Karpas-422 (cell line): ENCODE measurements at regions not wholly inside any gene's neighbourhood (a gene's known extent, or its start where the extent isn't known, plus 50 kb on each side); places are given as distances from the start of the nearest gene placed in this dataset.

Experiments
- DNase-seq: peaks from one replicate; pipeline ENCODE4 v3.0.0-alpha.2; 2015
- H2AFZ ChIP-seq: fragments of 200-600 bp; sonication (generic); 2 replicates; pipeline ENCODE4 v1.6.1; 2014; ENCODE audit warnings: antibody characterized with exemption, low read length, mixed read lengths
- H3K27ac ChIP-seq: fragments of 200-600 bp; sonication (generic); 2 replicates; pipeline ENCODE4 v1.5.1; 2014; ENCODE audit warnings: mild to moderate bottlenecking, low read length, moderate library complexity
- H3K27me3 ChIP-seq: fragments of 200-600 bp; sonication (generic); 2 replicates; pipeline ENCODE4 v1.6.1; 2014; ENCODE audit warnings: low read length, mixed read lengths
- H3K36me3 ChIP-seq: fragments of 200-600 bp; sonication (generic); 2 replicates; pipeline ENCODE4 v1.6.1; 2014; ENCODE audit warnings: low read length, mixed read lengths; ENCODE audit not compliant: insufficient read depth
- H3K4me1 ChIP-seq: fragments of 200-600 bp; sonication (generic); 2 replicates; pipeline ENCODE4 v1.6.1; 2014; ENCODE audit warnings: mild to moderate bottlenecking, low read length, mixed read lengths
- H3K4me2 ChIP-seq: fragments of 200-600 bp; sonication (generic); 2 replicates; pipeline ENCODE4 v1.6.1; 2014; ENCODE audit warnings: low read length, low read depth, mild to moderate bottlenecking; ENCODE audit not compliant: poor library complexity, severe bottlenecking
- H3K4me3 ChIP-seq: fragments of 200-600 bp; sonication (generic); 2 replicates; pipeline ENCODE4 v1.5.1; 2014; ENCODE audit warnings: mild to moderate bottlenecking, antibody characterized with exemption, low read length, mixed read lengths
- H3K79me2 ChIP-seq: fragments of 200-600 bp; sonication (generic); 2 replicates; pipeline ENCODE4 v1.6.1; 2014; ENCODE audit warnings: mild to moderate bottlenecking, low read length, mixed read lengths
- H3K9ac ChIP-seq: fragments of 200-600 bp; sonication (generic); 2 replicates; pipeline ENCODE4 v1.6.0; 2014; ENCODE audit warnings: low read length
- H3K9me2 ChIP-seq: fragments of 200-600 bp; sonication (generic), shearing (Covaris generic); replicated peaks from 2 replicates; pipeline ENCODE4 v1.6.0; 2014; ENCODE audit warnings: mild to moderate bottlenecking, low read length, moderate library complexity; ENCODE audit not compliant: insufficient read depth
- H3K9me3 ChIP-seq: fragments of 300-700, 200-600 bp; sonication (generic); 2 replicates; pipeline ENCODE4 v1.6.1; 2014; ENCODE audit warnings: low read length, mixed read lengths
- H4K20me1 ChIP-seq: fragments of 200-600 bp; sonication (generic); 2 replicates; pipeline ENCODE4 v1.6.1; 2014; ENCODE audit warnings: mild to moderate bottlenecking, antibody characterized with exemption, low read length, low read depth; ENCODE audit not compliant: insufficient read depth

GRCh38 chr18:22271030-22271429 lies 101.6 kb downstream of the GATA6 start:
- Histone ChIP-seq H3K4me3 (no peak overlapping the region), H3K9me3 (no peaks in the 10 kb centered on the region), H3K9me2 (no peaks in the 10 kb centered on the region), H3K9ac (no peak overlapping the region), H3K27me3 (no peaks in the 10 kb centered on the region), H3K27ac (no peak overlapping the region), H3K4me2 (no peak overlapping the region), H3K79me2 (no peaks in the 10 kb centered on the region), H4K20me1 (no peaks in the 10 kb centered on the region), H3K36me3 (no peaks in the 10 kb centered on the region), H2AFZ (no peak overlapping the region), H3K4me1 (no peaks in the 10 kb centered on the region)
- no peak for DNase-seq

- no peak for DNase-seq
- no peaks in the 10 kb centered on the region for H3K4me1 ChIP-seq
- H3K27ac ChIP-seq = no peak overlapping the region
- no peaks in the 10 kb centered on the region for H3K9me2 ChIP-seq
- no peak overlapping the region for H2AFZ ChIP-seq
- no peak overlapping the region for H3K4me3 ChIP-seq
- H3K9ac ChIP-seq = no peak overlapping the region
- no peaks in the 10 kb centered on the region for H3K27me3 ChIP-seq
- no peaks in the 10 kb centered on the region for H3K9me3 ChIP-seq
- no peaks in the 10 kb centered on the region for H3K36me3 ChIP-seq
- no peaks in the 10 kb centered on the region for H4K20me1 ChIP-seq
- no peak overlapping the region for H3K4me2 ChIP-seq
- no peaks in the 10 kb centered on the region for H3K79me2 ChIP-seq
Observed at GRCh38 chr18:22268641-22269128, 99.3 kb downstream of the GATA6 start.

GRCh38 chr18:22267697-22268096 lies 98.3 kb downstream of the GATA6 start:
- H3K4me3 ChIP-seq = no peak overlapping the region
- H3K4me1 ChIP-seq = no peaks in the 10 kb centered on the region
- no peaks in the 10 kb centered on the region for H3K27me3 ChIP-seq
- H3K4me2 ChIP-seq = no peak overlapping the region
- no peaks in the 10 kb centered on the region for H3K79me2 ChIP-seq
- no peaks in the 10 kb centered on the region for H3K9me3 ChIP-seq
- H3K27ac ChIP-seq = no peak overlapping the region
- no peak overlapping the region for H2AFZ ChIP-seq
- no peaks in the 10 kb centered on the region for H3K36me3 ChIP-seq
- no peak for DNase-seq
- no peak overlapping the region for H3K9ac ChIP-seq
- no peaks in the 10 kb centered on the region for H3K9me2 ChIP-seq
- H4K20me1 ChIP-seq = no peaks in the 10 kb centered on the region

- Histone ChIP-seq H3K9me3 (no peaks in the 10 kb centered on the region), H3K4me2 (no peak overlapping the region), H3K27ac (no peak overlapping the region), H3K79me2 (no peaks in the 10 kb centered on the region), H4K20me1 (no peaks in the 10 kb centered on the region), H2AFZ (no peak overlapping the region), H3K9me2 (no peaks in the 10 kb centered on the region), H3K36me3 (no peaks in the 10 kb centered on the region), H3K9ac (no peak overlapping the region), H3K4me3 (no peak overlapping the region), H3K27me3 (no peaks in the 10 kb centered on the region), H3K4me1 (no peaks in the 10 kb centered on the region)
- no peak for DNase-seq
Observed at GRCh38 chr18:22267225-22267624, 97.8 kb downstream of the GATA6 start.

- Histone ChIP-seq H3K79me2 (no peaks in the 10 kb centered on the region), H3K27me3 (no peaks in the 10 kb centered on the region), H3K9ac (no peak overlapping the region), H3K9me2 (no peaks in the 10 kb centered on the region), H3K4me3 (no peak overlapping the region), H4K20me1 (no peaks in the 10 kb centered on the region), H3K4me1 (no peaks in the 10 kb centered on the region), H3K27ac (no peak overlapping the region), H3K9me3 (no peaks in the 10 kb centered on the region), H3K36me3 (no peaks in the 10 kb centered on the region), H2AFZ (no peak overlapping the region), H3K4me2 (no peak overlapping the region)
- no peak for DNase-seq
Observed at GRCh38 chr18:22265838-22266237, 96.4 kb downstream of the GATA6 start.

GRCh38 chr18:22260208-22260820 lies 90.9 kb downstream of the GATA6 start:
- H3K27ac ChIP-seq = no peak overlapping the region

GRCh38 chr18:22257022-22257543 lies 87.7 kb downstream of the GATA6 start:
- no peak overlapping the region for H3K9ac ChIP-seq
- H3K27ac ChIP-seq = no peak overlapping the region
- no peaks in the 10 kb centered on the region for H3K9me3 ChIP-seq
- DNase-seq = no peak
- H4K20me1 ChIP-seq = no peaks in the 10 kb centered on the region
- no peaks in the 10 kb centered on the region for H3K27me3 ChIP-seq
- no peaks in the 10 kb centered on the region for H3K36me3 ChIP-seq
- H2AFZ ChIP-seq = no peak overlapping the region
- no peak overlapping the region for H3K4me2 ChIP-seq
- no peaks in the 10 kb centered on the region for H3K79me2 ChIP-seq
- no peak overlapping the region for H3K4me3 ChIP-seq
- H3K4me1 ChIP-seq = no peaks in the 10 kb centered on the region
- no peaks in the 10 kb centered on the region for H3K9me2 ChIP-seq

More at GRCh38 chr18:22260208-22260820, 90.9 kb downstream of the GATA6 start:
- no peaks in the 10 kb centered on the region for H3K9me3 ChIP-seq
- no peak overlapping the region for H3K4me2 ChIP-seq
- no peaks in the 10 kb centered on the region for H4K20me1 ChIP-seq
- no peak overlapping the region for H2AFZ ChIP-seq
- H3K36me3 ChIP-seq = no peaks in the 10 kb centered on the region
- H3K79me2 ChIP-seq = no peaks in the 10 kb centered on the region
- H3K4me3 ChIP-seq = no peak overlapping the region
- DNase-seq = no peak
- H3K4me1 ChIP-seq = no peaks in the 10 kb centered on the region
- no peaks in the 10 kb centered on the region for H3K27me3 ChIP-seq
- no peak overlapping the region for H3K9ac ChIP-seq
- no peaks in the 10 kb centered on the region for H3K9me2 ChIP-seq

GRCh38 chr18:22254088-22254487 lies 84.7 kb downstream of the GATA6 start:
- no peak overlapping the region for H3K4me3 ChIP-seq
- H3K4me2 ChIP-seq = no peak overlapping the region
- H3K9me3 ChIP-seq = no peaks in the 10 kb centered on the region
- no peak for DNase-seq
- H3K27me3 ChIP-seq = no peaks in the 10 kb centered on the region
- no peaks in the 10 kb centered on the region for H3K79me2 ChIP-seq
- no peaks in the 10 kb centered on the region for H3K9me2 ChIP-seq
- no peaks in the 10 kb centered on the region for H4K20me1 ChIP-seq
- H3K4me1 ChIP-seq = no peaks in the 10 kb centered on the region
- no peak overlapping the region for H2AFZ ChIP-seq
- no peaks in the 10 kb centered on the region for H3K36me3 ChIP-seq
- H3K9ac ChIP-seq = no peak overlapping the region
- H3K27ac ChIP-seq = no peak overlapping the region
